VCaP (cell line): ENCODE measurements at regions not wholly inside any gene's neighbourhood (a gene's known extent, or its start where the extent isn't known, plus 50 kb on each side); places are given as distances from the start of the nearest gene placed in this dataset.

Source experiments
- H3K27ac ChIP-seq: fragments of 450-650 bp; 2 replicates; pipeline ENCODE4 v1.5.1; 2017
- CTCF ChIP-seq: fragments of 450-650 bp; conservative IDR thresholded peaks from 2 replicates; pipeline ENCODE4 v1.5.1; 2017; ENCODE audit warnings: mild to moderate bottlenecking, moderate library complexity

- TF ChIP-seq CTCF = no peak
Measured at GRCh38 chr6:105806486-105806920, 279.6 kb upstream of the PRDM1 start.

GRCh38 chr6:105805501-105806023 lies 280.6 kb upstream of the PRDM1 start:
- no peak overlapping the region for H3K27ac ChIP-seq

More at GRCh38 chr6:105806486-105806920, 279.6 kb upstream of the PRDM1 start:
- no peak overlapping the region for H3K27ac ChIP-seq

GRCh38 chr6:105804424-105804823 lies 281.7 kb upstream of the PRDM1 start:
- H3K27ac ChIP-seq = no peak overlapping the region
- no peak for TF ChIP-seq CTCF

More at GRCh38 chr6:105805501-105806023, 280.6 kb upstream of the PRDM1 start:
- no peak for TF ChIP-seq CTCF

GRCh38 chr6:105804000-105804399 lies 282.1 kb upstream of the PRDM1 start:
- no peak for TF ChIP-seq CTCF
- no peak overlapping the region for H3K27ac ChIP-seq

- TF ChIP-seq CTCF = no peak
- H3K27ac ChIP-seq = no peak overlapping the region
Measured at GRCh38 chr6:105803442-105803841, 282.7 kb upstream of the PRDM1 start.

GRCh38 chr6:105802703-105803102 lies 283.4 kb upstream of the PRDM1 start:
- no peak for TF ChIP-seq CTCF
- H3K27ac ChIP-seq = no peak overlapping the region

GRCh38 chr6:105800871-105801270 lies 285.3 kb upstream of the PRDM1 start:
- H3K27ac ChIP-seq = no peak overlapping the region
- no peak for TF ChIP-seq CTCF
